K562 (cell line): ENCODE measurements at regions not wholly inside any gene's neighbourhood (a gene's known extent, or its start where the extent isn't known, plus 50 kb on each side); places are given as distances from the start of the nearest gene placed in this dataset.

Experiments
- CBX2 ChIP-seq: fragments of 200-600 bp; sonication (generic); IDR thresholded peaks from one replicate; pipeline ENCODE4 v1.6.1; 2012; ENCODE audit warnings: mild to moderate bottlenecking, low read length, inconsistent platforms; ENCODE audit not compliant: insufficient read depth, poor library complexity, severe bottlenecking
- CTCF ChIP-seq, 3 experiments: IDR thresholded peaks in 2 of 3; conservative IDR thresholded peaks in 1 of 3; 2 replicates each; pipeline ENCODE4 v1.5.1; 2011 to 2012; ENCODE audit warnings: low read length in 3 of 3, mild to moderate bottlenecking in 3 of 3, control low read depth in 2 of 3, improper control_type of control experiment in 1 of 3, inconsistent platforms in 1 of 3, low read depth in 1 of 3, mixed read lengths in 1 of 3, moderate library complexity in 1 of 3; ENCODE audit not compliant: insufficient read depth in 2 of 3
- E2F8 ChIP-seq: fragments of 450-650 bp; IDR thresholded peaks from 2 replicates; pipeline ENCODE4 v1.7.1; 2018; ENCODE audit warnings: mild to moderate bottlenecking, low read depth; ENCODE audit not compliant: partially characterized antibody
- FUS ChIP-seq: fragments of 200-400 bp; formaldehyde crosslinking; optimal IDR thresholded peaks from 2 replicates; pipeline ENCODE3; 2017; ENCODE audit warnings: low read depth, low read length
- MEIS2 ChIP-seq: fragments of 450-650 bp; IDR thresholded peaks from 2 replicates; pipeline ENCODE4 v1.6.1; 2014; ENCODE audit warnings: mild to moderate bottlenecking; ENCODE audit not compliant: partially characterized antibody
- POLR2A ChIP-seq: fragments of 450-650 bp; conservative IDR thresholded peaks from 2 replicates; pipeline ENCODE4 v1.6.1; 2016
- STAT5B ChIP-seq: fragments of 250-450 bp; sonication (Bioruptor Pico); IDR thresholded peaks from 2 replicates; pipeline ENCODE4 v1.8.0; 2021; ENCODE audit warnings: mild to moderate bottlenecking, inconsistent platforms
- ZBTB2 ChIP-seq: fragments of 450-650 bp; IDR thresholded peaks from 2 replicates; pipeline ENCODE4 v1.6.1; 2016; ENCODE audit warnings: antibody characterized with exemption

- TF ChIP-seq ZBTB2 (no peak), POLR2A (no peak), CTCF (IDR thresholded peaks at IDR 0.05 in 2 of 3, conservative IDR thresholded peaks at IDR 0.05 in 1 of 3; ENCODE audit: insufficient read depth in 2 of 3, low read depth in 1 of 3, low read length in 3 of 3) (no peak), MEIS2 (no peak), CBX2 (no peak), STAT5B (CRISPR knock-in tag) (no peak), E2F8 (no peak), FUS (no peak)
Observed at GRCh38 chr13:87590518-87590917, 80.7 kb upstream of the SLITRK5 start.
